ENCODE measurements at regions not wholly inside any gene's neighbourhood (a gene's known extent, or its start where the extent isn't known, plus 50 kb on each side); places are given as distances from the start of the nearest gene placed in this dataset.

- no peak for DNase-seq
These were observed 250.9 kb downstream of the ICOS start for GRCh38 chr2:204187229-204188083.

DNA sequence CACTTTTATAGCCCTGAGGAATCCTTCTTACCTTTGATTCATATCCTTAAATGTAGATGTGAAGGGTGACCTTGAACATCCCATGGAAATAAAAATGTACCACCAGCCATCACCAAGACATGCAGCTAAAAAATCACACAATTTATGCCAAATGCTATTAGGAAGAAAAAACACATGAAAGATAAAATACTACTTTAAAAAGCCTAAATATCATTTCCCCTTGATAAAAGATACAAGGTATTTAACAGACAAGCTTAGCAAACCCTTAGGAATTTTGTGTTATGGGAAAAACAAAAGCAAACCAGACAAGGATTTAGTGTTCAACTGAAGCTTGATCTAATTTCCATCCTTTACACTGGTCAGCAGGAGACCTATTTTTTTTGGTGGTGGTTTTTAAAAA lies 255.0 kb downstream of the ICOS start:
- no peak for DNase-seq

- DNase-seq, result no peak
These were observed 258.9 kb downstream of the ICOS start for GRCh38 chr2:204195498-204195897.

GRCh38 chr2:204197336-204198005 lies 260.9 kb downstream of the ICOS start:
- DNase-seq, result no peak

DNA sequence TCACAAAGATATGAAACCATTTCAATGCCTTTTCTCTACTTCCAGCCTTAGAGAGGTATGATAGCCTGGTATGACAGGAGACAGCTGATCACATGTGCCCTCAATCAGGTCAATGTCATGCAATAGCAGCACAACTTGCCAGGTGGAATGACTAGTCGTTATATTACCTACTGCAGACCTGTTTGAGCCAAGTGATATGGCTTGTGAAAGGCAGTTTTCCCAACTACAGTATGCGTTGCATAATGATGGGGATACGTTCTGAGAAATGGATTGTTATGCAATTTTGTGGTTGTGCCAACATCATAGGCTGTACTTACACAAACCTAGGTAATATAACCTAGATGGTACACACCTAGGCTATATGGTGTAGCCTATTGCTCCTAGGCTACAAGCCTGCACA lies 262.8 kb downstream of the ICOS start:
- no peak for DNase-seq

DNA sequence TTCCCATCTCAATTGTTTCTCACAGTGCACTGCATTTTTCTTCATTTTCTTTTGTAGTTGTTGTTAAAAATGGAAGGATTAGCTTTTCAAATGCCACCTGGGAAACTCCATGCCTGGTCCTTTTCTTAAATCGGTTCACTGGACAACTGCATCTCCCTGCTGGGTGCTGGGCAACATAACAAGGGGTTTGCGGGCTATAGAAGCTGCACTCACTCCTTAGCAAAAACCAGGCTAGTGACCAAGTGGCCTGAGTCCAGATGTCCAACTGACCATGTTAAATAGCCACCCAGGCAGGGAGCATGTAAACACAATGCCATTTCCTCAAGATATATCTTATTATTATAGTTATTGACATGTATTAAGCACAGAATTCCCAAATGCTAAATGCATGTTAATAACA lies 264.9 kb downstream of the ICOS start:
- no peak for DNase-seq

DNA sequence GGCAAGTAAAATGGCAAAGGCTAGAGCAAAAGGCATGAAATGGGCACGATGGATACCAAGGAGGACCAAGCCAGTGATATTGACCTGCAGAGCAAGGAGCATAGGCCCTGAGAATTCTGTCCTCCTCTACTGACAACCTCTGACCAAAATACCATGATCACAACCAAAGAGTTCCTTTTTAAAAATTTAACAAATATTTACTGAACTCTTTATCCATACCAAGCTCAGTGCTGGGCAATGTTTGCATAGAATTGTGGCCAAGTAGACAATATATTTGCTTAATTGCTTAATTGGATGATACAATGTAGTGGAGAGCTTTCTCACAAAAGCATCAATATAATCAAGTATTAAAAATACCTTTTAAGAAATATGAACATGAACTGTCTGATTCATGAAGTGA lies 265.7 kb downstream of the ICOS start:
- no peak for DNase-seq

GRCh38 chr2:204203704-204204103 lies 267.1 kb downstream of the ICOS start:
- no peak for DNase-seq

DNA sequence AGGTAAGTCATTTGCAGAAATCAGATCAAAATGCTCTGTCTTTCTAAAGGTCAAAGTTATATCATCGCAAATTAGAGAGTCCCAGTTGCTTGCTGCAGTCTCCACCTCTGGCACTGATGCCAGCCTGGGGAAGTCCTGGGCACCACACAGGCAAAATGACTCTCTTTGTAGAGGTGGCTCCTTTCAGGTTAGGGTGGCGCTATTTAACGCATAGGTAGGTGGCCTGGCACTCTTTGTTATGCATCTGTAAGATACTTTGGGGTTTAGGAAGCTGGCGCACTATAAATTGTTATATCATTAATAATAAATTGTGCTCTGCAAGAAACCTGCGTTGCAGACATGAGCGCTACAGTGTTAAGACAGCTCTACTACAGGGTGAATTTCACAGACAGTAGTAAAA lies 268.5 kb downstream of the ICOS start:
- no peak for DNase-seq

DNA sequence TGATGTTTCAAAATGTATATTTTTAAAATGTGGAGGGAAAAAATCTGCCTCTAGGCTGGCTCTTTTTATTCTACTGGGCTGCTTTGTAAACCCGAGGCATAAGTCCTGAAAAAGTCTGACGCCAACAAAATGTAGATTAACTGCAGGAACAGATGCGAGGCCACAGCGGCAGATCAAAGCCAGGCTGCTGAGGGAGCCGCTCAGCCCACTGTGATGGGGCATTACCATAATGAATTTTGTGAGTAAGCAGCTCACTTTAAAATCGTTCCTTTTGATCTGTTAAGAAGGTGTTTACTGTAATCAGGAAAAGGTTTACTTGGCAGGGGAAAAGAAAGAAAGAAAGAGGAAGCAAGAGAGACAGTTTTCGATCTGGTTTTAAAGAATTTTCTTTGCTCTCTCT lies 269.0 kb downstream of the ICOS start:
- no peak for DNase-seq

- no peak for DNase-seq
These were observed 271.3 kb downstream of the ICOS start for GRCh38 chr2:204207866-204208265.

- DNase-seq, result no peak
These were observed 277.0 kb downstream of the ICOS start for GRCh38 chr2:204213588-204213987.

DNA sequence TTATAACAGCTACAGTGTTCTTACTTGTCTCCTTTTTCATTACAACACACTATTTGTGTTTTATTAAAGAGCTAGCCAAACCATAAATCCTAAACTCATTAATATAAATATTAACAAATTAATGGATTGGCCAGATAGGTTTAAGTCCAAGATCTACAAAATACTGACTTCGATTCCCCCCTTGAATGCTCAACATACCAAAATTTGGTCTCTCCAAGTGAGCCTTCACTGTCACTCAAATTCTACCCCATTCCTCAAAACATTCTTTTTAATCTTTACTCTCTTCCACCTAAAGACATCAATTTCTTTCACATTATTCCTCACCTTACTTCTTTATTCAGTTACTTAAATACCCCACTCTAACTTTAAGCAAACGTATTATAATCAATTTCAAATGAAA lies 281.5 kb downstream of the ICOS start:
- DNase-seq, result no peak

- DNase-seq, result no peak
These were observed 282.6 kb downstream of the ICOS start for GRCh38 chr2:204219196-204219595.

DNA sequence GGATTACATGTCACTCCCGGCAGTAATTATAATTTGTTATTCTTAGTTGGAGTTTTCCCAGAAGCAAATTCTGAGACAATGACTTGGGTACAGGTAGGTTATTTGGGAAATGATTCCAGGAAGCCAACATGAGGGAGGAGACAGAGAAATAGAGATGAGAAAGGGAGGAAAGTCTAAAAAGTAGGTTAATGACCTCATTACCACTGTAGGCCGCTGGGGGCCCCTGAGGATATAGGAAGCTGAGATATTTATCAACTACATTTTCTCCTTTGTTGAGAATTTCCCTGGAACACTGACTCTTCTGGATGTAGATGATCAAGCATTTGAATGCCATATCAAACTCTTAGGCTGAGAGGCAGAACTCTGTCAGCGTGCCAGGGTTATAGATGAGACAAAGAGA lies 284.3 kb downstream of the ICOS start:
- DNase-seq, result no peak

GRCh38 chr2:204223046-204223445 lies 286.5 kb downstream of the ICOS start:
- no peak for DNase-seq

- DNase-seq, result no peak
These were observed 287.0 kb downstream of the ICOS start for GRCh38 chr2:204223544-204223943.

DNA sequence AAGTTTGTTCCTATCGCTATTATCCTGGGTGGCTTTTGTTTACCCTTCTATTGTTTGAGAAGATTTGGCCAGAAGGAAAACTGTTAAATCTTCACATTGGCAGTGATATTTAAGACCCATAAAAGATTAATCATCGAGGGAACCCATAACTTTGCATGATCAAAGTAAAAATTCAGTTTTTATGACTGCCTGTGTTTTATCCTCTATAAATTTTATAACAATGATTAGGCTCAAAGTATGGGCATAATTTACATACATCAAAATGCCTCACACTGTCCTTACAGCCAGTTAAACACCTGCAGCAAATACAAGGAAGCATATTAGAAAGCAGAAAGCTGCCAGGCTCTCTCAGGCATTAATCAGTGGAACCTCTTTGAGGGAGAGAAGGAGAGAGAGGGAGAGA lies 289.1 kb downstream of the ICOS start:
- no peak for DNase-seq

DNA sequence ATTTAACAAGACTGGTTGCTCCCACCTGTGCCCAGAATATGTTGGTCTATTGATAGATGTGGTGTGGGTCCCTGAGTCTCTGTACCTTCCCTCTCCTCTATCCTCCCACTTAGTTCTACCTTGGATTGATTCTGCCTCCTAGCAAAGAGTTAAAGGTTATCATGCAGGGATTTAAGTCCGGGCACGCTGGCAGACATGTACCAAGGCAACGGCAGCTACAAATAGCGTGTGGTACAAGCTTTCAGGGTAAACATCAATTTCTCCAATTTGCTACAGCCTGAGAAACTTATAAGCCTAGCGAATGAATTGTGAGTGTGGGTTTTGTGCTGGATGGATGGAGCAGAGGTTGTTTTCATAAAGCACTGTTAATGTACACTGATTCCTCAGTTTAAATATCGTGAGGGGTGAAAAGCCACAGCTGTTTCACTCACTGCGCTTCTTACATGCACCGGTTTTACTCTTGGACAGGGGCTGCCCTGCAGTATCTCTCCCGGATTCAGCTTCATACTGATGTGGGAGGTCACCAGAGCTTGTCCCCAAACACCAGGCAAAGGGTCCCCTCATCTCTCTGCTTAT lies 289.8 kb downstream of the ICOS start:
- DNase-seq, result no peak

- no peak for DNase-seq
These were observed 291.8 kb downstream of the ICOS start for GRCh38 chr2:204228169-204228886.

DNA sequence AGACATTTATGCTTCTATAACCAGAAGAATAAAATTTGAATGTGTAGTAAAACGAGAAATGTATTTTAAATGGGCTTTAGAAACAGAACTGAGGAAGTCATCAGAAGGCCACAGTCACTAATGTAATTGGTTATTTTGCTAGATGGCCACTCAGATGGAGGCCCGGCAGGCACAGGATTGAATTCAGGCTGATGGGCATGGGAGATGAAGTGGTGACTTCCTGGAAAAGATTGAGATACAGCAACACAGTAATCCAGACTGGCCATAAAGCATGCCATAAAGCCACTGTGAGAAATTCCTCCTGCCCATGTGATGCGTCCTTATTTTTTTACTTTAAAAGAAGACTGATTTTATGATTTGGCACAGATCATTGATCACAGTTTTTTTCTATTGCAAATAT lies 297.7 kb downstream of the ICOS start:
- no peak for DNase-seq

DNA sequence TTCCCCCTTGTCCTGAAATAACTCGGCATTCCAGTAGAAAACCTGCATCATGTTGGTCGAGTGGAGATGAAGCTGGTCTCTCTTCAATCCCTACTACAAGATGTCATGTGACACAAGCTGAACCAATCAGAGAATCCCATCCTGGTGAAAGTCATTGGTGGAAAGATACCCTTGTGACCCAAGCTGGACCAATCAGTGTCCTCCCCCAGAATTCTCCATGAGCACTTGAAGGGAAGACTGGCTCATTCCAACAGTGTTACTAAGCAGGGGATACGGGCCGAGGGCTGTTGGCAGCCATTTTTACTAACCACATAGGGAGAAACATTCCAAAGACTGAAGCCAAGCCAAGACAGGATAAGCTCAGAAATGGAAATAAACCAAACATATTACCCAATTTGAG lies 298.3 kb downstream of the ICOS start:
- DNase-seq, result no peak

GRCh38 chr2:204237416-204237815 lies 300.9 kb downstream of the ICOS start:
- no peak for DNase-seq
